ENCODE measurements at regions not wholly inside any gene's neighbourhood (a gene's known extent, or its start where the extent isn't known, plus 50 kb on each side); places are given as distances from the start of the nearest gene placed in this dataset.

DNA sequence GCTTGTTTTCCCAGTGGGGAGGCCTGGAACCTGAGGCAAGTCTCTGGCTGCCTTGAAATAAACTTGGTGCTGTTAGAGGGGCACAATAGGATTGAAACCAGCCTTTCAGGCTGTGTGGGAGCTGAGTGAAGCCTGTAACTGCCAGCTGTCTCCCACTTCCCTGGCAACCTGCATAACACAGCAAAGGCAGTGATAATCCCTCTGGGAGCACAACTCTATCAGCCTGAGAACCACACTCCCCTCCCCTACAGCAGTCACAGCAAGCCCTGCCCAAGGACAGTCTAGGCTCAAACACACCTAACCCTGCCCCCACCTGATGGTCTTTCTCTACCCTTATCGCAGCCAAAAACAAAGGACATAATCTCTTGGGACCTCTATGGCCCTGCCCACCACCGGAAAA is 683.8 kb upstream of the ATXN8OS start:
- DNase-seq (ENCODE audit: low read depth) = no peak

DNA sequence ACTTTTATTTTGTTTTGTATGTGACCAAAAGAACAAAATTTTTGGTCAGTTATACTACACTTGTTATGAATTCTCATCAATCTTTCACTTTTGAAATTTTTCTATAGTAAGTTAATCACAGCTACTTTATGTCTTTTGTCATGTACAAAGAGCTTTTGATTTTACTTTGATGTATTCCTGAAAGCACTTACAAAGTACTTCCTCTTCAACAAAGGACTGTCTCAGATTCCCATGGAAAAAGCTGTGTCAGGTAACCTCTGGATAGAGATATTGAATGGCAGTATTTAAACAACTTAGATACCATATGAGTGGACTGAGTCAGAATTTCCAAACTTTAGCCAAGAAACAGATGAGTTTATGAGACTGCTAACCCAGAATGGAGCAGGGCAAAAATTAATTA is 689.3 kb upstream of the ATXN8OS start:
- no peak for DNase-seq (ENCODE audit: low read depth)

DNA sequence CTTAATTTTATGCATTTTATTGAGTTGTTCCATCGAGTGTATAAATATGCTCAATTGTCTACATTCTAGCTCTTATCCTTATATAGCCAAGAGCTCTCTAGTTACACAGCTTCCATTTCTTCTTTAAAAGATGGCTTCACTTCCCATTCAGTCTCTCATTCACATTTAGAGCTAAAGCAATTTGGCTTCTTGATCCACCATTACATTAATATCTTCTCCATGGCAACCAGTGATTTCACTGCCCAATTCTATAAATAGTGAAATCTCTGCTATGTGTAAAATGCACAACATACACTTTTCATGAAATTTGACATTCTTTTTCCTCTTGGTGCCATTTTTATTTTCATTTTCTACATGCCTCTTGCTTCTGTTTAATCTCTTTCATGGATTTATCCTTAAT is 696.9 kb upstream of the ATXN8OS start:
- no peak for DNase-seq (ENCODE audit: low read depth)

DNA sequence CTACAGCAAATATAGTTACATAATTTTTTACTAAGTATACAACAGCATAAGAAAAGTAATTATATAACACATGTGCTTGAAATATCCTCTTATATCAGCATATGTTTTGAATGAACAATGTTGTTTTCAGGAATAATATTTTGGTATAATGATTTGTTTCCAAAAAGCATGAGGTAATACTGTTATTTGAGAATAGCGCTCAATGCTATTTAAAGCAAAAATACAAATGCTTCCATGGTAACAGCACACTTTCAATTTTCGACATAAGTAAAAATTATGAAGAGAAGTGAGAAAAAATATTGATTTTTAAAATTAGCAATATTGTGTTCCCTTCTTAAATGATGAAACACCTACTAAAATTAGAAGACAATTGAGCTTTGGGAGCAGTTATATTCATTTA is 715.9 kb upstream of the ATXN8OS start:
- DNase-seq (ENCODE audit: low read depth) = no peak

DNA sequence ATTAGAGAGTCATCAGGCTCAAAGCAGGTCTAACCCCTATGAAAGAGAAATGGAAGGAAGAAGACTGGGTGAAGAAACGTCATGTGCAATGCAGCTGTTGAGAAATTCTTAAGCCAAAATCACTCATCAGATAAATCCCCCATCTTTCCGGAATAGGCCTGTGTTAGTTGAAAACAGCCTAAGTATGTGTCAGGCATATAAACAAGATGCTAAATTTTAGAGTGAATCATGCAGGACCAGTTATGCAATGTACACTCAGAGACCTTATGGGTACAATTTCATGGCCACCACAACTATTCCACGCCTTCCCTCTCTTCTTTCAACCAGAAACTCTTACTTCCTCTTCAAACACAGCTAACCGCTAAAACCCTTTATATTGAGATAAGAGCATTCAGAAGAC is 717.7 kb upstream of the ATXN8OS start:
- no peak for DNase-seq (ENCODE audit: low read depth)

DNA sequence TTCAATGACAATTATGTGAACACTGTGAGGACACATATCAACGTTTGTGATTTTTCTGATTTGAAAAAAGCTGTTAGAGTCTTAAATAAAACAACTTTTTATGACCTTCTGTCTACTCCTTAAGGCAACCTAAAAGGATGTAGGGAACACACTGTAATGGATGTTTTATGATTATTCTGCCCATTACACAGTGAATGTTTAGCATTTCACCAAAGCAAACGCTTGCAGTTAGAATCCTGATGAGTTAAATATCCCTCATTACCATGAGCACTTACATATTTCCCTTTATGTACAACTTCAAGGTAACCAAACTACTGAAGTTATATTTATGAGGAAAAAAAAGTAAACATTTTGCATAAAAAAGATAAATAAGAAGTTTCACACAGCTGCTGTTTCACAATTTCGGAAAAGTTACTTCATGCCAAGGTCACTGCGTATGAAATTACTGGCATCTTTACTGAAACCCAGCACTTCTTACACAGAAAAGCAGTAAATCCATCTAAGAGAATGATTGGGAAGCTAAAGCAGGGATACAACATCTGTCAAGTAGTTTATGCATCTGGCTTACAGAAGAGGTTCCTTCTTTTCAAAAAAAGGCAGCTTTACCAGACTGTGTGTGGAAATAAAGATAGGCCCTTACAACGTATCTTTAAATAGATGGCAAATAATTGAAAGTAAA is 733.7 kb upstream of the ATXN8OS start:
- DNase-seq (ENCODE audit: low read depth) = no peak

DNA sequence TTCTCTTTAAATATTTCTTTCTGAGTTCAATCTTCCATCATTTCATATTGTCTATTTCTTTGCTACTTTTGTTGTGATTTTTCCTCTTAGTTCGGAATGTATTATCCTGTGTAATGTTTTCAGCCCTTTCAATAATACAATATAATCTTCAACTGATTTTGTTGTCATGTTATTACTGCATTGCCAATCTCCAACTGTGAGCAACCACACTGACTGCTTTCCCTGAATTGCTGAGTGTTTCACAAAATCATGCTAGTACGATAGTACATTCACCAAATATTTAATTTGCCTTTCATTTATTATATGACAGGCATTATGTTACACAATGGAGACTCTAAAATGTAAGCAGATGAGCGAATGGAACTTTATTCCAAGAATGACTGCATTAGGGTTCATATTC is 744.3 kb upstream of the ATXN8OS start:
- no peak for DNase-seq (ENCODE audit: low read depth)

DNA sequence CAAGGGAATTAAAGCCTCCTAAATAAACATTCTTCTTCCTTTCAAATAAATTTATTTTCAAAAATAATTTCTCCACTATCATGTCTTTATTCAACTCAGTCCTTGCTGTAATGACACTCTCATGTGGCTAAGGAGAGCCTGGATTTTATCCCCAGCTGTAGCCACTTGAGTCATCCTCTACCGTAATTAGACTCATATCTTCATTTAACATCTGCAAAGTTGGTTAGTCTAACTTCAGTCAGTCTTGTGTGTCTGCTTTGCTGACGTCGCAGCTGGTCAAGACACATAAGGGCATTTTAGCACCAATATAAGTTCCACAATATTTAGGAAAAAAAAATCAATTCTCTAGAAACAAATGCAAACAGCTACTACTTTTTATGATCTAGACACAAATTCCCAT is 776.4 kb upstream of the ATXN8OS start:
- DNase-seq (ENCODE audit: low read depth) = no peak

DNA sequence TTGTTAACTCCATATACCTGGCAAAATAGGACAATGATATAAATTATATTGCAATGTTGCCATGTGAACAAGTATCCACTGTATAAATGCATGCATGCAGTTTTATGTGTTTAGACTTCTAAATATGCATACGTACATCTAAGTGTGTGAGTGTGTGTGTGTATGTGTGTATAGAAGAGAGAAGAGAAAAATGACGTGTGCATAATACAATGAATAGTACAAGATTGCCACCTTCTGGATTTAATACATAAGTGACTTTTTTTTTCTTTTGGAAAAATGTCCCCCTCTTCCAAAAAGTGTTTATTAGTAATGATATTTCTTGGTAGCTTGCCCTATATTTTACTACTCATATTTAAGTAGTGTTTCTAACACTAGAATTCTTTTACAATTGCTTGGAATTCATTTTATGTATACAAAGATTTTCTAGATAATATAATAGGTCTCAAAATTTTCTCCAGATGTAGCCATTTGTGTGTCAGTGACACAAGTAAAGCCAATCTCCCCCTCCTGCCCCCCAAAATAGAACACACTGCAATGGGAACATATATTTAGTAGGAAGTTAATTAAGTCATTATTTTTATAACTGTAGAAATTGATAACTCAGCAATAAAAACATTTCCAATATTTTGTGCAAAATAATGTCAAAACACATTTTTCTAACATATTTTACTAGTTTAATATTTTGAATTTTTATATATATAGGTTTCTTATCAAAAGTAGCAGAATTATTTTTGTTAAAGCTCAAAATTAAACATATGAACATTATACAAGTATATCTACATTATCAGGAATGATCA is 783.3 kb upstream of the ATXN8OS start:
- DNase-seq (ENCODE audit: low read depth) = no peak

DNA sequence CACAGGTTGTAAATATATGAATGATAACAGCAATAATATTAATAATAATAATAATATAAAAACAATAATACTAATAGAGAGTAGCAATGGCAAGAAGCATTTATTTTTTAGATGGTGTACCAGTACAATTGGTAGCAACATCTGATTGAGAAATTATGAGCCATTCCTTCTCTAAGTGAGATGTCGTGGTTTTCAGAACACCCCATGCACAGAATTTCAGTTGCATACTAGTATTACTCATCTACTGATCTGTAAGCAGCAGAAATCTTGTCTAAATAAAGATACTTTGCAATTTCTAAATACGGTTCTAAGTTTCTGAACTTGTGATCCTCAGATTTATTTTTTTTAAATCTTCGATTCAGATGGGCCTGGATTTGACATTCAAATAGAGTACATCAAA is 788.0 kb upstream of the ATXN8OS start:
- no peak for DNase-seq (ENCODE audit: low read depth)

DNA sequence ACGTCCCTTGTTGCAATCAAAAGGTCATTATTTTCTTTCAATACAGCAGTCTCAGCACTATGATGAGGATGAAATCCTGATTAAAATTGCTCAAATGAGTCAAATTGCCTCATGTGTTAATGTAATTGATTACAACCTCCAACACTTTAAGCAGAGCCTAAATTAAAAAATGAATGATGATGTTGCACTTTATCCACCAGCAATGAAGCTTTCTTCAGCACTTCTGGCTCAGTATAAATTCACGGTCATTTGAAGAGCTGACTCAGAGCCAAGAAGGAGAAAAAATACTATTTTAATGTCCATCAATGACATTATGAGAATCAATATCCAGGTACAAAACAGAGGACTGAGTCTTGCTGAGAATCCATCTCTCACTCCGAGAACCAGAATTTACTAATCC is 792.6 kb upstream of the ATXN8OS start:
- no peak for DNase-seq (ENCODE audit: low read depth)

DNA sequence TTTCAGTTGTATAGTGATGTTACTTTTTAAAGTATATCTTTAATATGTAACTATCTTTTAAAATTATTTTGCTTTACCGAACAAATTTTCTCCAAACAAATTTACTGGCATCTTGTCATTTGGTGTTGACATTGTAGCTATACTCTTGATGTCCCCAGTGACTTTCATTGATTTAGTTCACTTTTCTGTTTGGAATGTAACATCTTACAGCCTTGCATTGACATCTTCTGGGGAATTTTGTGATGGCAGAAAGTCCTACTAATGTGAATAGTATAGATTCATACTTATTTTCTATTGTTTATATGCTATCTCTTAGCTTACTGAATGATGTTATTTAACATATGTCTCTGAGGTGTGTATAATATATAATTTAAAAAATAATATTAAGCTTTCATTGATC is 800.9 kb upstream of the ATXN8OS start:
- DNase-seq (ENCODE audit: low read depth) = no peak

DNA sequence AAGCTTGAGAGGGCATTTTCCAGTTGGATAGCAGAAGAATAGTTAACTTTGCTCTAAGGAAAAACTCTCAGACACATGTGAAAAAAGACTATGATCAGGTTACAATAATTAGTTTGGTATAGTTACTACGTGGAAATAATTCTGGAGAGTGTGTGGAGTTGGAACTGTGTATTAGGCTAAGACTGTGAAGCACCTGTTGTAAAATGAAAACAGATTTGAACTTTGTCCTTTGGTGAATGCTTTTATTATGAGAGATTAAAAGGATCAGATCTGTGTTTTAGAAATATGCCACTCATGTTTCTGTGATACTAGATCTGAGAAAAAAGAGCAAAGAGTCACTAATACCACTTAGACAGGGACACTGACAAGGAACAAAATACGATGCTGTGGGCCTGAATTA is 807.5 kb upstream of the ATXN8OS start:
- no peak for DNase-seq (ENCODE audit: low read depth)

DNA sequence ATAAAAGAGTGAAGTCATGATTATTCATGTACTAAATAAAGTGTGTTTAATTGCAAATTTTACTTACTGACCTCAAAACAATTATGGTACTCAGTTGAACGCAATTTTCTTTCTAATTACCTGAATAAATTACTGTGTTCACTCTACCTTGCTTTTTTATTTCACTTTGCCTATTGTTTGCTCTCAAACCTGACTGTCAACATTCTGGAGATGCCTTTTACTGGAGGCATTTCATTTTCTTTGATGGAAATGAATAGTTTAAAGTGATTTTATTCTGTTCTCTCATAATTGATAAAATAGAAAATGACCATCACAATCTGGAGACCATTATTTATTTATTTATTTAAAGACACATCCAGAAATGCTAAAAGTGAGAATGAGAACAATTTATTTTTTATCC is 811.5 kb upstream of the ATXN8OS start:
- no peak for DNase-seq (ENCODE audit: low read depth)

DNA sequence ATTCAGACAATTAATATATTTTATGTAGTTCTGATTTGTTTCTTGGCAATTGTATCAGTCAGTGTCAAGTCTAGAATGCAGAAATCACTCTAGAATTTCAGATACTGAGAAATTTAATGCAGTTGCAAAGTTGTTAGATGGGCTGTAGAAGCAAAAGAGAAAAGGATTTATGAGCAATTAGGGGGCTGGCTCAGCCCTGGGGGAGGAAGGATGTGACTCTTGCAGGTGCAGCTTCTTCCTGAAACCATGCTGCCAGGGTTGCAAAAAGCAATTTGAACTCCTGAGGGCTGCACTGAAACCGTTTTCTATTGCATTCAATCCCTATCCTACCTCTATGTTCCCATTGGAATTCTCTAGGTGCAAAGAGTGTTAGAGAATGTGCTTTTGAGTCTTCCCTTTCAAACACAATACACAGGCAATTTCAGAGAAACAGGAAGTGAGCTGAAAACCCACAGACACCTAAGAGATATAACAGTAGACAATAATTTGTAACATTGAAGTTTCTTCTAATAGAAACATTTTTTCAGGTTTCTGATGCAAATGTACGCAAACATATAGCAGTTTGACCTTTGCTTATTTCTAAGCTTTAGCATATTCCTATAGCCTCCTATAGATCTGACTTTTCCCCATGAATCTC is 814.7 kb upstream of the ATXN8OS start:
- no peak for DNase-seq (ENCODE audit: low read depth)

DNA sequence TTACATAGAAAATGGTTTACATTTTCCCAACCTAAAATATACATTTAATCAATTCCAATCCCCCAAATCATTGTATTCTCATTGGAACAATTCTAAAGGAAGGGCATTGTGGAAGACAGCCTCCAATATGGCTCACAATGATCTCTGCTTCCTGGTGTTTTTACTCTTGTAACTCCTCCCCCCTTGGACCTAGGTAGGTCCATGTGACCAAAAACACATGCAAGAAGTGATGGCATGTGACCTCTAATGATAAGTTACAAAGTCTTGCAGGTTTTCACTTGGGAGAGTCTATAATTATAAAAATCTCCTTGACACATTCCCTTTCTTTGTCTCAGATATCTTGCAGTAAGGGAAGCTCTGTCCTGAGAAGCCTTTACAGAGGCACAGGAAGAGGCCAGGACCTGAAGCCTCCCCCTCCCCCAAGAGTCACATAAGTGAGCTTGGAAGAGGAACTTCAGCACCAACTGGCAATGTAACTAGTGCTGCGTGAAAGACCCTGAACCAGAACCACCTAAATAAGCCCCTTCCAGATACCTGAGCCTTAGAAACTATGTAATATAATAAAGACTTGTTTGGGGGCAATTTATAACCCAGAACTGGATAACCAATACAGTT is 816.2 kb upstream of the ATXN8OS start:
- DNase-seq (ENCODE audit: low read depth) = no peak

DNA sequence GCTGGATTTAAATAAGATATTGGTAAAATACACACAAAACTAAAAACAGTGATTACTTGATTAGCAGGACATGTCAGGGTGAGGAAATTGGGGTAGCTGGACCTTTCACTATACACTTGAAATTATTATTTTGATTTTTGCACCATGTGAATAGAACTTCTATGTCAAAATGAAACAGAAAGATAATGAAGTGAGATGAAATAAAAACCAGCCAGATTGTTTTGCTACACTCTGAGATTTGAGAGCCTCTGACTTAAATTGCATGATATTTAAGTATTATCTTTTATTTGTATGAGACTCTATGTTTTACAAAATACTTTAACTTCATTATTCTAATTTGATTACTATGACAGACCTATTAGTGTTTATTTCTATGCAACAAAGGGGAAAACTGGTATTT is 819.6 kb upstream of the ATXN8OS start:
- no peak for DNase-seq (ENCODE audit: low read depth)

DNA sequence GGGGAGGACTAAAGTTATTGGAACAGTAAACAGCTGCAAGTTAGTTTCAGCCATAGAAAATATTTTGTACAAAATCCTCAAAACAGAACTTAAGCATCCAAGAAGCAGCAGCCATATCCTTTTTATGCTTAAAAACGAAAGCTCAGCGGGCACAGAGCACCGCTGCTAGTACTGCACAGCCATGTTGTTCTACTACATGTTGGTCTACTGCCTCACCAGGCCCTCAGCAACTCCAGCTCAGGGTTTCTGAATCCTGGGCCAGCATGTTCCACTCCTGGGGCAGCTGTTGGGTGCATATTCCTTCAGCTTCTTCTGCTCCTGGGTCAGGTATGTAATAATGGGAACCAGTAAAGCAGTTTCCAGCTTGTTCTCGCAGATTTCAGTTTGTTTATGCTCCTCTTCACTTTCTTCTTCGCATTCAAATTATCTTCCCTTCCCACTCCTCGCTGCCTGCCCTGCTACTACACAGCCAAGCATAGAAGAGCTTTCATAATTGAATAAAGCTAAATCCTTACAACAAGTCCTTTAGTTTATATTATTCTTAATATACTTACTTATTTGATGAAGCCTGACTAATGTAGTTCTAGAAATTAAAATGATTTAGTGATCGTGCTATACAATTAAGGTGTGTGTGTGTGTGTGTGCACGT is 820.5 kb upstream of the ATXN8OS start:
- DNase-seq (ENCODE audit: low read depth) = no peak

DNA sequence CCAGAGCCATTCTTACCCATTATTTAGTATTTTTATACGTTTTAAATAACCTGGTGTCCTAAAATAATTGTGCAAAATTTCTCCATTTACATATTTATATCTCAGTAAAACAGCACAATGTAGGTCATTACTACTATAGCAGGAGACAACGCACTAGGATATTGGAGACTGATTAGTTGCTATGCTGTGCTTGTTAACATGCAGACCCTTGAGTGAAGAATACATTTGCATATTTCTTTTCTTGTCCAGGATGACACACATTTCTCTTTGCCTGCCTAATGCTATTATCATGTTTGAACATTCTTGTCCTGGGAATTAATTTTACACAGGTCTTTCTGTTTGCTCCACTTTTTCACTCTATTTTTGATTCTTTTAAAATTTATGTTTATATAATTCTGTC is 823.8 kb upstream of the ATXN8OS start:
- no peak for DNase-seq (ENCODE audit: low read depth)

DNA sequence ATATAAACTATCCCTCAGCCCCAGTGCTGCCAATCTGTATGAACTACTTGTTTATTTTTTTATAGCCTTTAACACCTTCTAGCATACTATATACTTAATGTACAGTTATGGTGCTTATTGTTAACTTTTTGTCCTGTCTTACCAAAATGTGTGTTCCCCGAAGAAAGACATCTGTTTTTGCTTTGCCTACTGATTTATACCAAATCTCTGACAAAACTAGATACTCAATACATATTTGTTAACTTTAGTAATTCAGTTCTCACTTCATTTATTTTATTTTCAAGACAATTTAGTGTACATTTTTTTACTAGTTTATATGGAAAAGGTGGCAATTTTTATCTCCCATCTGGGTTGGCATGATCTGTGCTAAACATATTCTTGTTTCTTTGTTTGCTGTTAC is 824.3 kb upstream of the ATXN8OS start:
- no peak for DNase-seq (ENCODE audit: low read depth)

DNA sequence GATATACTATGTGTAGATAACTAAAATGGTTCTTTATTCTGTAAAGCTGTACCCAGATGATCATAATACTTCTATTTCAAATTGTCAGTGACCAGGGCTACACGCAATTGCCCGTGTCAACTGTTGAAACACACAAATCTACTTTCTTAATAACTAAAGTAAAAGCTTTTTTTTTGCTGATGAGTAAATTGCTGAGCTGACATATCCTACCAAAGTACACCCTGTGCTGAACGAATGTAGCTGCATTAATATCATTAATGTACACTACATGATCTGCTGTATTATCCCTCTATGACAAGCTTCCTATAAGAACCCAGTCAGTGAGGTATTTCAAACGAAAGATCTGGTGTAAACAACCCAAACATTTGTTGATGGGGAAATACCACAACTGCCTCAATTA is 827.2 kb upstream of the ATXN8OS start:
- no peak for DNase-seq (ENCODE audit: low read depth)

DNA sequence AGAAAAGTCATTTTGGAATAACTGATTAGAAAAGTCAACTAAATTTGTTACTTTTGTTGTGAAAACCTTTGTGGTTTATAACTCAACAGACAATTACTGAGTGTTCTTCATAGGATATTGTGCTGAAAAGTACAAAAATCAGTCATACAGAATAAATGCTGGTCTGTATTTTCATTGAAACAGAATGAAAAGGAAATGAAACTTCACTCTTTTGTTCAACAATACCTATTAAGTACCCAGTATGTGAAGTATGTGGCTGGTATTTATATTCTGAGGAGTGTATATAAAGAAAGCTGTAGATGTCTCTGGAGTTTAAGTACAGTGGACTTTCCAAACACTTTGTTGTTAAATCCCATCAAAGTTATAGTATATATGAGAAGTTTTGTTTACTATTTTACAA is 828.4 kb upstream of the ATXN8OS start:
- DNase-seq (ENCODE audit: low read depth) = no peak
